K562 (cell line): ENCODE measurements at regions not wholly inside any gene's neighbourhood (a gene's known extent, or its start where the extent isn't known, plus 50 kb on each side); places are given as distances from the start of the nearest gene placed in this dataset.

Experiments used
- ATAC-seq: fragments of 200-7000 bp; cut with Tn5 transposase; 3 replicates; pipeline ENCODE4 v1.9.1; 2020; ENCODE audit warnings: moderate library complexity
- BruUV-seq: library from RNA; stranded (reverse); fragments of 400-500 nt; replicated peaks from 2 replicates; lab custom pipeline; 2021; lab: Mats Ljungman, UMichigan
- CTCF ChIA-PET: fragments of 300-600 bp; formaldehyde crosslinking; extraction: SDS; loops from one replicate; lab custom pipeline; 2021; ENCODE audit warnings: low intra/inter-chr PET ratio; lab: Yijun Ruan, JAX
- POLR2A ChIA-PET: fragments of 300-600, 350-650 bp; sonication (Branson Sonifier 250); formaldehyde crosslinking; extraction: SDS; loops from one replicate; lab custom pipeline; 2021; ENCODE audit warnings: antibody characterized with exemption, inconsistent platforms; lab: Yijun Ruan, JAX
- DNase-seq, 4 experiments: peaks; one replicate each; pipeline versions ENCODE4 v3.0.0 to v3.0.0-alpha.2; 2011 to 2018; ENCODE audit warnings: low spot score in 3 of 4, mixed read lengths in 3 of 4; ENCODE audit errors: extremely low read depth in 1 of 4
- FAIRE-seq: peaks from 2 replicates; lab custom pipeline; 2011; peaks lifted over from hg19 to GRCh38; lab: Jason Lieb, UNC
- H2AFZ ChIP-seq: 2 replicates; pipeline ENCODE4 v1.6.0; 2011; ENCODE audit warnings: low read depth, low read length, control low read depth, inconsistent platforms
- H3K27ac ChIP-seq: fragments of 200-600 bp; 3 replicates; pipeline ENCODE4 v1.8.0; 2011; ENCODE audit warnings: low read depth, mild to moderate bottlenecking, control low read depth, inconsistent platforms, low read length, moderate library complexity, mixed read lengths; ENCODE audit errors: extremely low read depth
- H3K27me3 ChIP-seq, 2 experiments: fragments of 300-600 bp in 1 of 2; 2 replicates in 1 of 2; 3 replicates in 1 of 2; pipeline versions ENCODE4 v1.6.0 to v1.8.0; 2011; ENCODE audit warnings: inconsistent platforms in 2 of 2, low read length in 2 of 2, mild to moderate bottlenecking in 1 of 2, mixed read lengths in 1 of 2, moderate library complexity in 1 of 2; ENCODE audit not compliant: control insufficient read depth in 2 of 2, insufficient read depth in 2 of 2
- H3K36me3 ChIP-seq: fragments of 300-600 bp; 3 replicates; pipeline ENCODE4 v1.8.0; 2011; ENCODE audit warnings: mild to moderate bottlenecking, low read length, inconsistent platforms; ENCODE audit not compliant: control insufficient read depth, insufficient read depth
- H3K4me1 ChIP-seq, 2 experiments: fragments of 200-600 bp in 1 of 2; replicated peaks in 1 of 2; 2 replicates in 1 of 2; 3 replicates in 1 of 2; pipeline versions ENCODE4 v1.5.1 to v1.8.0; 2011; ENCODE audit warnings: inconsistent platforms in 2 of 2, low read length in 2 of 2, mild to moderate bottlenecking in 1 of 2, mixed read lengths in 1 of 2, moderate library complexity in 1 of 2; ENCODE audit not compliant: control insufficient read depth in 2 of 2, insufficient read depth in 2 of 2
- H3K4me2 ChIP-seq: 2 replicates; pipeline ENCODE4 v1.6.1; 2011; ENCODE audit warnings: low read length, control low read depth, inconsistent platforms, mixed read lengths; ENCODE audit not compliant: insufficient read depth
- H3K4me3 ChIP-seq: fragments of 200-600 bp; sonication (generic), shearing (Covaris generic); 2 replicates; pipeline ENCODE4 v1.5.1; 2016; ENCODE audit warnings: control low read depth, inconsistent platforms
- H3K79me2 ChIP-seq: fragments of 200-600 bp; 3 replicates; pipeline ENCODE4 v1.8.0; 2011; ENCODE audit warnings: low read length, inconsistent platforms; ENCODE audit not compliant: control insufficient read depth, insufficient read depth
- H3K9ac ChIP-seq, 2 experiments: 2 replicates each; pipeline versions ENCODE4 v1.6.0 to v1.6.1; 2011; ENCODE audit warnings: low read depth in 2 of 2, low read length in 2 of 2, control low read depth in 1 of 2, inconsistent platforms in 1 of 2, mild to moderate bottlenecking in 1 of 2, mixed read lengths in 1 of 2; ENCODE audit not compliant: insufficient read depth in 1 of 2
- H3K9me1 ChIP-seq: one replicate; pipeline ENCODE4 v1.6.0; 2011; ENCODE audit warnings: inconsistent platforms, mild to moderate bottlenecking, low read length, moderate library complexity; ENCODE audit not compliant: control insufficient read depth, insufficient read depth
- H3K9me3 ChIP-seq: replicated peaks from 2 replicates; pipeline ENCODE4 v1.5.1; 2011; ENCODE audit warnings: low read depth, low read length, inconsistent platforms; ENCODE audit not compliant: control insufficient read depth, insufficient read depth
- H4K20me1 ChIP-seq: replicated peaks from 2 replicates; pipeline ENCODE4 v1.6.1; 2011; ENCODE audit warnings: low read length, inconsistent platforms, mixed read lengths; ENCODE audit not compliant: control insufficient read depth, insufficient read depth
- BDP1 ChIP-seq: IDR thresholded peaks from 3 replicates; pipeline ENCODE4 v1.6.1; 2011; ENCODE audit not compliant: insufficient read length, insufficient read depth
- CSDE1 ChIP-seq, 2 experiments: fragments of 450-650 bp; IDR thresholded peaks; 2 replicates each; pipeline ENCODE4 v1.6.1; 2016; ENCODE audit warnings: mild to moderate bottlenecking in 1 of 2
- FOXA3 ChIP-seq, 2 experiments: fragments of 450-650 bp in 1 of 2; sonication (generic) in 1 of 2; formaldehyde crosslinking; IDR thresholded peaks in 1 of 2; conservative IDR thresholded peaks in 1 of 2; 2 replicates each; pipeline versions ENCODE4 v1.4.0 to v1.8.0; 2020 to 2022; ENCODE audit warnings: mild to moderate bottlenecking in 2 of 2, missing genetic modification reagents in 1 of 2
- KAT8 ChIP-seq: fragments of 450-650 bp; IDR thresholded peaks from 2 replicates; pipeline ENCODE4 v1.6.1; 2016; ENCODE audit warnings: low read depth, mild to moderate bottlenecking
- MAFF ChIP-seq: IDR thresholded peaks from 2 replicates; pipeline ENCODE4 v1.6.1; 2012; ENCODE audit warnings: low read length, improper control_type of control experiment
- SIX5 ChIP-seq, 2 experiments: IDR thresholded peaks; 2 replicates each; pipeline ENCODE4 v1.6.1; 2011; ENCODE audit warnings: low read length in 2 of 2, borderline replicate concordance in 1 of 2, low read depth in 1 of 2, mild to moderate bottlenecking in 1 of 2, moderate library complexity in 1 of 2; ENCODE audit not compliant: insufficient read depth in 1 of 2
- SMARCC2 ChIP-seq: fragments of 450-650 bp; IDR thresholded peaks from 2 replicates; pipeline ENCODE4 v1.6.1; 2017; ENCODE audit warnings: antibody characterized with exemption, moderate library complexity, mild to moderate bottlenecking, low read depth
- TRIM28 ChIP-seq: fragments of 450-650 bp; IDR thresholded peaks from 2 replicates; pipeline ENCODE4 v1.6.1; 2017
- ZNF551 ChIP-seq: fragments of 250-450 bp; sonication (Bioruptor Pico); IDR thresholded peaks from 2 replicates; pipeline ENCODE4 v1.5.0; 2021; ENCODE audit warnings: mild to moderate bottlenecking, moderate library complexity
- WGBS: fragments of 100-300 bp; shearing (Covaris generic); methylation state at CpG from one replicate; pipeline ENCODE4 v1.1.6; 2016; ENCODE audit warnings: low coverage, mixed read lengths; ENCODE audit not compliant: insufficient coverage; ENCODE audit errors: missing lambda C conversion rate; 5-methylcytosine and 5-hydroxymethylcytosine counted together
- in situ Hi-C: fragments of 300-500 bp; cut with MboI; formaldehyde crosslinking; loops from 4 replicates; pipeline ENCODE4 v1.15.0; 2018; ENCODE audit warnings: inconsistent platforms, mixed read lengths
- intact Hi-C: fragments of 100-400 bp; cut with micrococcal nuclease; formaldehyde crosslinking; loops from 2 replicates; pipeline ENCODE4 v1.14.2; 2022
- TF ChIP-seq, protein P1 (sequence below): fragments of 250-450 bp; sonication (Bioruptor Pico); IDR thresholded peaks from 2 replicates; pipeline ENCODE4 v1.8.0; 2021; ENCODE audit warnings: borderline replicate concordance, mild to moderate bottlenecking, moderate library complexity; ENCODE audit not compliant: poor library complexity, severe bottlenecking
- TF ChIP-seq, protein P2 (sequence below): fragments of 250-450 bp; sonication (Bioruptor Pico); IDR thresholded peaks from 2 replicates; pipeline ENCODE4 v1.4.0; 2020; ENCODE audit warnings: mild to moderate bottlenecking, moderate library complexity, borderline replicate concordance
- TF ChIP-seq, protein P3 (sequence below): fragments of 250-450 bp; sonication (Bioruptor Pico); IDR thresholded peaks from 2 replicates; pipeline ENCODE4 v1.4.0; 2020; ENCODE audit warnings: borderline replicate concordance

DNA sequence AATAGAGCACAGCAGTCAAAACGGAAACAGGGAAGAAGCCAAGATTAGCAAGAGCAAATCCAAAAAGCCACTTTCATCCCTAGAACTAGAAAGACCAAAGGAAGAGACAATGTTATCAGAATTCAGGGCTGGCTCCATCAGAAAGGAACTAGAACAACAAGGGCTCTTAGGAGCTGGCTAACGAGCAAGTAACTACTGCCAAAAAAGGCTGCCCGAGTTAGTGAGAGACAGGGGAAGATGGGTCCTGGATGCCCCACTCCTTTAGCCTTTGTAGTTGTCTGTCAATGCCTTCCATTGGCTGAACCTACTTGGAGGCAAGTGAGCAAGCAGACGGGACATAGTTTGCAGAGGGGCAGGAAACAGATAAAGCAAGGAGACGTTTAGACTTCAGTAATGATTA is 240.4 kb downstream of the KLF12 start:
- Histone ChIP-seq H3K27ac (no peak overlapping the region), H3K4me2 (no peak overlapping the region), H3K4me3 (no peak overlapping the region)
- ChIA-PET CTCF (no interaction called here), POLR2A (no interaction called here)
- FAIRE-seq: no peak
- TF ChIP-seq, protein P1, sequence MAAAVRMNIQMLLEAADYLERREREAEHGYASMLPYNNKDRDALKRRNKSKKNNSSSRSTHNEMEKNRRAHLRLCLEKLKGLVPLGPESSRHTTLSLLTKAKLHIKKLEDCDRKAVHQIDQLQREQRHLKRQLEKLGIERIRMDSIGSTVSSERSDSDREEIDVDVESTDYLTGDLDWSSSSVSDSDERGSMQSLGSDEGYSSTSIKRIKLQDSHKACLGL (CRISPR knock-in tag): no peak
- TF ChIP-seq BDP1 (no peak), FOXA3 (CRISPR knock-in tag; conservative IDR thresholded peaks at IDR 0.05 in 1 of 2, IDR thresholded peaks at IDR 0.05 in 1 of 2) (no peak), ZNF551 (CRISPR knock-in tag) (no peak), MAFF (no peak), CSDE1 (IDR thresholded peaks at IDR 0.05) (no peak), SIX5 (IDR thresholded peaks at IDR 0.05; ENCODE audit: borderline replicate concordance in 1 of 2, insufficient read depth in 1 of 2, low read depth in 1 of 2, low read length in 2 of 2) (no peak), TRIM28 (no peak), SMARCC2 (no peak), KAT8 (no peak)
- TF ChIP-seq, protein P2, sequence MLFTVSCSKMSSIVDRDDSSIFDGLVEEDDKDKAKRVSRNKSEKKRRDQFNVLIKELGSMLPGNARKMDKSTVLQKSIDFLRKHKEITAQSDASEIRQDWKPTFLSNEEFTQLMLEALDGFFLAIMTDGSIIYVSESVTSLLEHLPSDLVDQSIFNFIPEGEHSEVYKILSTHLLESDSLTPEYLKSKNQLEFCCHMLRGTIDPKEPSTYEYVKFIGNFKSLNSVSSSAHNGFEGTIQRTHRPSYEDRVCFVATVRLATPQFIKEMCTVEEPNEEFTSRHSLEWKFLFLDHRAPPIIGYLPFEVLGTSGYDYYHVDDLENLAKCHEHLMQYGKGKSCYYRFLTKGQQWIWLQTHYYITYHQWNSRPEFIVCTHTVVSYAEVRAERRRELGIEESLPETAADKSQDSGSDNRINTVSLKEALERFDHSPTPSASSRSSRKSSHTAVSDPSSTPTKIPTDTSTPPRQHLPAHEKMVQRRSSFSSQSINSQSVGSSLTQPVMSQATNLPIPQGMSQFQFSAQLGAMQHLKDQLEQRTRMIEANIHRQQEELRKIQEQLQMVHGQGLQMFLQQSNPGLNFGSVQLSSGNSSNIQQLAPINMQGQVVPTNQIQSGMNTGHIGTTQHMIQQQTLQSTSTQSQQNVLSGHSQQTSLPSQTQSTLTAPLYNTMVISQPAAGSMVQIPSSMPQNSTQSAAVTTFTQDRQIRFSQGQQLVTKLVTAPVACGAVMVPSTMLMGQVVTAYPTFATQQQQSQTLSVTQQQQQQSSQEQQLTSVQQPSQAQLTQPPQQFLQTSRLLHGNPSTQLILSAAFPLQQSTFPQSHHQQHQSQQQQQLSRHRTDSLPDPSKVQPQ (CRISPR knock-in tag): no peak
- TF ChIP-seq, protein P3, sequence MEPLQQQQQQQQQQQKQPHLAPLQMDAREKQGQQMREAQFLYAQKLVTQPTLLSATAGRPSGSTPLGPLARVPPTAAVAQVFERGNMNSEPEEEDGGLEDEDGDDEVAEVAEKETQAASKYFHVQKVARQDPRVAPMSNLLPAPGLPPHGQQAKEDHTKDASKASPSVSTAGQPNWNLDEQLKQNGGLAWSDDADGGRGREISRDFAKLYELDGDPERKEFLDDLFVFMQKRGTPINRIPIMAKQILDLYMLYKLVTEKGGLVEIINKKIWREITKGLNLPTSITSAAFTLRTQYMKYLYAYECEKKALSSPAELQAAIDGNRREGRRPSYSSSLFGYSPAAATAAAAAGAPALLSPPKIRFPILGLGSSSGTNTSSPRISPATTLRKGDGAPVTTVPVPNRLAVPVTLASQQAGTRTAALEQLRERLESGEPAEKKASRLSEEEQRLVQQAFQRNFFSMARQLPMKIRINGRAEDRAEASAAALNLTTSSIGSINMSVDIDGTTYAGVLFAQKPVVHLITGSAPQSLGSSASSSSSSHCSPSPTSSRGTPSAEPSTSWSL: no peak
- TF ChIP-seq, all 486 proteins: peak for 0
- BruUV-seq: no TSS peak
- Histone ChIP-seq H3K36me3 (no peaks in the 10 kb centered on the region), H3K9me3 (no peaks in the 10 kb centered on the region), H3K79me2 (no peaks in the 10 kb centered on the region), H3K9me1 (no peaks in the 10 kb centered on the region), H3K9ac (no peak overlapping the region), H3K4me1 (no peaks in the 10 kb centered on the region), H3K27me3 (no peaks in the 10 kb centered on the region), H4K20me1 (no peaks in the 10 kb centered on the region), H2AFZ (no peak overlapping the region)
- in situ Hi-C loops (no loop called here), intact Hi-C loops (no loop called here)
- WGBS: 0% methylated on average over 5 of the region's 5 CpGs
- ATAC-seq (no peak), DNase-seq (no peak)
